Fibroblast of lung (primary cell): ENCODE measurements at regions not wholly inside any gene's neighbourhood (a gene's known extent, or its start where the extent isn't known, plus 50 kb on each side); places are given as distances from the start of the nearest gene placed in this dataset.

Source experiments
- DNase-seq, 2 donors: peaks; one replicate each; pipeline versions ENCODE4 v3.0.0 to v3.0.0-alpha.2; 2010; ENCODE audit warnings: low read depth in 2 of 2
- H2AFZ ChIP-seq: 2 replicates; pipeline ENCODE4 v1.5.1; 2012; ENCODE audit warnings: low read length, control low read depth, inconsistent platforms
- H3K27ac ChIP-seq: 2 replicates; pipeline ENCODE4 v1.5.1; 2011; ENCODE audit warnings: low read length, control low read depth; ENCODE audit not compliant: insufficient read depth
- H3K27me3 ChIP-seq: 2 replicates; pipeline ENCODE4 v1.5.1; 2011; ENCODE audit warnings: mild to moderate bottlenecking, low read length; ENCODE audit not compliant: control insufficient read depth, insufficient read depth
- H3K36me3 ChIP-seq: 2 replicates; pipeline ENCODE4 v1.5.1; 2011; ENCODE audit warnings: low read length; ENCODE audit not compliant: control insufficient read depth, insufficient read depth
- H3K4me1 ChIP-seq: 2 replicates; pipeline ENCODE4 v1.5.1; 2011; ENCODE audit warnings: low read length; ENCODE audit not compliant: control insufficient read depth, insufficient read depth; ENCODE audit errors: extremely low read depth
- H3K4me2 ChIP-seq: 2 replicates; pipeline ENCODE4 v1.5.1; 2011; ENCODE audit warnings: low read length, control low read depth; ENCODE audit not compliant: insufficient read depth; ENCODE audit errors: extremely low read depth
- H3K4me3 ChIP-seq, 4 experiments: fragments of 200-600 bp in 1 of 4; sonication (generic) in 1 of 4; replicated peaks in 1 of 4; 2 replicates each; pipeline ENCODE4 v1.5.1; 2011 to 2016; ENCODE audit warnings: low read length in 4 of 4, low read depth in 3 of 4, mild to moderate bottlenecking in 3 of 4, control low read depth in 2 of 4, inconsistent platforms in 1 of 4, mixed read lengths in 1 of 4; ENCODE audit not compliant: insufficient read depth in 1 of 4; ENCODE audit errors: control extremely low read depth in 1 of 4
- H3K79me2 ChIP-seq: 2 replicates; pipeline ENCODE4 v1.5.1; 2012; ENCODE audit warnings: mild to moderate bottlenecking, low read length, inconsistent platforms; ENCODE audit not compliant: control insufficient read depth, insufficient read depth
- H3K9ac ChIP-seq: 2 replicates; pipeline ENCODE4 v1.5.1; 2011; ENCODE audit warnings: mild to moderate bottlenecking, low read length, control low read depth; ENCODE audit not compliant: insufficient read depth
- H3K9me3 ChIP-seq: 2 replicates; pipeline ENCODE4 v1.5.1; 2012; ENCODE audit warnings: low read depth, low read length; ENCODE audit not compliant: control insufficient read depth, insufficient read depth
- H4K20me1 ChIP-seq: 2 replicates; pipeline ENCODE4 v1.5.1; 2011; ENCODE audit warnings: low read length; ENCODE audit not compliant: control insufficient read depth, insufficient read depth; ENCODE audit errors: extremely low read depth
- EZH2 ChIP-seq: IDR thresholded peaks from 2 replicates; pipeline ENCODE4 v1.5.1; 2012; ENCODE audit warnings: low read length, control low read depth, mild to moderate bottlenecking; ENCODE audit errors: missing control alignments
- TF ChIP-seq, protein P1 (sequence below), 2 donors: IDR thresholded peaks in 1 of 2; conservative IDR thresholded peaks in 1 of 2; 1 replicate in 1 of 2; 2 replicates in 1 of 2; pipeline ENCODE4 v1.5.1; 2011 to 2012; ENCODE audit warnings: low read length in 2 of 2, control low read depth in 1 of 2, inconsistent platforms in 1 of 2, low read depth in 1 of 2, mild to moderate bottlenecking in 1 of 2

DNA sequence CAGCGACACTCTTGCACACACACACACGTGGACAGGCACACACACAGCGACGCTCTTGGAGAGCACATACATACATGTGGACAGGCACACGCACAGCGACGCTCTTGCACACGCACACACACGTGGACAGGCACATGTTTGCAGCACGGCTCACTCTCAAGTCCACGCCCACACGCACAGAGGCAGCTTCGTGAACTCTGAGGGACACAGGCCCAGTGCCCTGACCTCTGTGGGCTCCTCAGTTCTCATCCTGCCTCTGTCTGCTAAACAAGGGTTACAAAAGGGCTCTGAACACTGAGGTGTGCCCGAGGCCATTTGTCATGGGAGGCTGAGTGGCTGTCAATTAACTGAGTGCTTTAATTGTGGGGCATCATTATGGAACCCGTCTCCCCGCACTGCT is 558.8 kb upstream of the ADAMTS16 start:
- Histone ChIP-seq H3K9me3 (no peaks in the 10 kb centered on the region), H4K20me1 (no peaks in the 10 kb centered on the region), H3K4me1 (no peaks in the 10 kb centered on the region), H3K27ac (no peak overlapping the region), H3K79me2 (no peaks in the 10 kb centered on the region), H3K4me3 (no peak overlapping the region), H2AFZ (no peak overlapping the region), H3K36me3 (no peaks in the 10 kb centered on the region), H3K27me3 (no peaks in the 10 kb centered on the region), H3K4me2 (no peak overlapping the region), H3K9ac (no peak overlapping the region)
- no peak for DNase-seq
- TF ChIP-seq, protein P1, sequence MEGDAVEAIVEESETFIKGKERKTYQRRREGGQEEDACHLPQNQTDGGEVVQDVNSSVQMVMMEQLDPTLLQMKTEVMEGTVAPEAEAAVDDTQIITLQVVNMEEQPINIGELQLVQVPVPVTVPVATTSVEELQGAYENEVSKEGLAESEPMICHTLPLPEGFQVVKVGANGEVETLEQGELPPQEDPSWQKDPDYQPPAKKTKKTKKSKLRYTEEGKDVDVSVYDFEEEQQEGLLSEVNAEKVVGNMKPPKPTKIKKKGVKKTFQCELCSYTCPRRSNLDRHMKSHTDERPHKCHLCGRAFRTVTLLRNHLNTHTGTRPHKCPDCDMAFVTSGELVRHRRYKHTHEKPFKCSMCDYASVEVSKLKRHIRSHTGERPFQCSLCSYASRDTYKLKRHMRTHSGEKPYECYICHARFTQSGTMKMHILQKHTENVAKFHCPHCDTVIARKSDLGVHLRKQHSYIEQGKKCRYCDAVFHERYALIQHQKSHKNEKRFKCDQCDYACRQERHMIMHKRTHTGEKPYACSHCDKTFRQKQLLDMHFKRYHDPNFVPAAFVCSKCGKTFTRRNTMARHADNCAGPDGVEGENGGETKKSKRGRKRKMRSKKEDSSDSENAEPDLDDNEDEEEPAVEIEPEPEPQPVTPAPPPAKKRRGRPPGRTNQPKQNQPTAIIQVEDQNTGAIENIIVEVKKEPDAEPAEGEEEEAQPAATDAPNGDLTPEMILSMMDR (conservative IDR thresholded peaks at IDR 0.05 in 1 of 2, IDR thresholded peaks at IDR 0.05 in 1 of 2; ENCODE audit: low read depth in 1 of 2, low read length in 2 of 2) = no peak
- no peak for TF ChIP-seq EZH2

DNA sequence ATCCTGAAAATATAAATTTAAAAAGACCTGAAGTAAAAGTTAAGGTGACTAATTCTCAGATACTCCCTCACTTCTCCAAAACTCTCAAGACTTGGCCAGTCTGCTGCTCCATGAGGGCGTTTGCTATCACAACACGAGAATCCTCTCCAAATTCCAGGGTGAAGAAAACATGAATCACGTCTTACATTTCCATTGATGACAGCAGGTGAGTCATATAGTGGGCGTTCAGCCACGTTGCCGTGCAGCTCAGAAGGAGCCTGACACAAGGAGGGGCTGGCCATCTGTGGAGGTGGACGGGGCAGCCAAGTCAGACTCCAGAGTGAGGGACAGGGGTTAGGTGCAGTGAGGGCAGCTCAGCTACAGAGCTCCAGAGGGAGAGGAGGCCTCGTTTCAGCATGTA is 555.1 kb upstream of the ADAMTS16 start:
- TF ChIP-seq EZH2 = no peak
- TF ChIP-seq, protein P1 (conservative IDR thresholded peaks at IDR 0.05 in 1 of 2, IDR thresholded peaks at IDR 0.05 in 1 of 2; ENCODE audit: low read depth in 1 of 2, low read length in 2 of 2) = no peak
- H3K36me3 ChIP-seq = no peaks in the 10 kb centered on the region
- H4K20me1 ChIP-seq = no peaks in the 10 kb centered on the region
- H3K4me3 ChIP-seq = no peak overlapping the region
- peak in 1 of 2 donors; percentile 97 for DNase-seq
- no peaks in the 10 kb centered on the region for H3K79me2 ChIP-seq
- no peaks in the 10 kb centered on the region for H3K4me1 ChIP-seq
- no peaks in the 10 kb centered on the region for H3K9me3 ChIP-seq
- no peak overlapping the region for H2AFZ ChIP-seq
- H3K9ac ChIP-seq = no peak overlapping the region
- H3K4me2 ChIP-seq = no peak overlapping the region
- H3K27me3 ChIP-seq = no peaks in the 10 kb centered on the region
- no peak overlapping the region for H3K27ac ChIP-seq

DNA sequence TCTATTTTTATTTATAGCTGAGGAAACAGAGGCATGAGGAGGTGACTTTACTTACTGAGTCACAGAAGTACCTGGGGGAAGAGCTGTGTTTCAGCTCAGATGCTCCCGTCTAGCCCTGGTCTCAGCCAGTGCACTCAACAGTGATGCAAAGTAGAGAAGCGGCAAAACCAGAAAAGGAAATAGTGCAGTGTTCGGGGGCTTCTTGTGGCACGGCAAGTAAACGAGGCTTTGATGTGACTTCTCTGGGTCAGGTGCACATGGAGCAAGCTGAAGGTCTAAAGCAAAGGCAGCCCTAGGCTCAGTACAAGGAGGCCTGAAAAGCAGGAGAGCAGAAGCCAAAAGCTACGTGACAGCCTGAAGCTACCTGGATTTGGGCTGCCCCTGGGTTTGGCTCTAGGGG is 526.7 kb upstream of the ADAMTS16 start:
- H4K20me1 ChIP-seq = no peaks in the 10 kb centered on the region
- no peak overlapping the region for H3K4me3 ChIP-seq
- no peaks in the 10 kb centered on the region for H3K9me3 ChIP-seq
- H3K4me2 ChIP-seq = no peak overlapping the region
- no peak for DNase-seq
- no peaks in the 10 kb centered on the region for H3K27me3 ChIP-seq
- no peak overlapping the region for H3K27ac ChIP-seq
- no peak overlapping the region for H3K9ac ChIP-seq
- TF ChIP-seq, protein P1 (conservative IDR thresholded peaks at IDR 0.05 in 1 of 2, IDR thresholded peaks at IDR 0.05 in 1 of 2; ENCODE audit: low read depth in 1 of 2, low read length in 2 of 2) = no peak
- TF ChIP-seq EZH2 = no peak
- H3K4me1 ChIP-seq = no peaks in the 10 kb centered on the region
- H3K79me2 ChIP-seq = no peaks in the 10 kb centered on the region
- no peak overlapping the region for H2AFZ ChIP-seq
- H3K36me3 ChIP-seq = no peaks in the 10 kb centered on the region
